ENCODE measurements at regions not wholly inside any gene's neighbourhood (a gene's known extent, or its start where the extent isn't known, plus 50 kb on each side); places are given as distances from the start of the nearest gene placed in this dataset.

DNA sequence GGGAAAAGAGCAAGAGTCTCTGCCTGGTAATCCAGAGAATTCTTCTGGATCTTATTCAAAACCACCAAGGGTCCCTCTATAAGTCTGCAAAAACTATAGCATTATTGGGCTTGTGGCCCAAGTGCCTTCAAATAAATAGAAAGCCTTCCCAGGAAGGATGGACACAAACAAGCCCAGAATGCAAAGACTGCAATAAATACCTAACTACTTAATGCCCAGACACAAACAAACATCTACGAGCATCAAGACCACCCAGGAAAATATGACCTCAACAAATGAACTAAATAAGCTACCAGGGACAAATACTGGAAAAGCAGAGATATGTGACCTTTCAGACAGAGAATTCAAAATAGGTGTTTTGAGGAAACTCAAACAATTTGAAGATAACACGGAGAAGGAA lies 355.8 kb upstream of the GRAMD2B start:
- Mint-ChIP-seq H3K9me3 (peaks cover 16% of the 10 kb centered on the region), H3K36me3 (ENCODE audit: low read depth) (peaks cover 7% of the 10 kb centered on the region), H3K27me3 (ENCODE audit: insufficient read depth) (no peaks in the 10 kb centered on the region), H3K4me1 (no peaks in the 10 kb centered on the region), H3K27ac (no peak overlapping the region), H3K4me3 (no peak overlapping the region)
- WGBS, 2 experiments (ENCODE audit: insufficient coverage in 1 of 2, insufficient read length in 1 of 2): 86 to 100% methylated on average over 1 of the region's 2 CpGs
- TF ChIP-seq CTCF (conservative IDR thresholded peaks at IDR 0.05): no peak
- no peak overlapping the region for H3K4me3 ChIP-seq (ENCODE audit: low read length)
- peaks cover 18% of the 10 kb centered on the region for H3K9me3 ChIP-seq (ENCODE audit: control insufficient read depth, low read length)
- no peaks in the 10 kb centered on the region for H3K4me1 ChIP-seq (ENCODE audit: control insufficient read depth, insufficient read depth, low read length)
- H3K27me3 ChIP-seq (ENCODE audit: control insufficient read depth, insufficient read depth, low read length, poor library complexity, severe bottlenecking): no peaks in the 10 kb centered on the region
- no peaks in the 10 kb centered on the region for H3K36me3 ChIP-seq (ENCODE audit: control insufficient read depth, insufficient read depth, low read length)
- DNase-seq: no peak
- no peak overlapping the region for H3K9ac ChIP-seq (ENCODE audit: extremely low read depth, low read length, poor library complexity, severe bottlenecking)
- no peak overlapping the region for H3K27ac ChIP-seq (ENCODE audit: low read depth, low read length)

DNA sequence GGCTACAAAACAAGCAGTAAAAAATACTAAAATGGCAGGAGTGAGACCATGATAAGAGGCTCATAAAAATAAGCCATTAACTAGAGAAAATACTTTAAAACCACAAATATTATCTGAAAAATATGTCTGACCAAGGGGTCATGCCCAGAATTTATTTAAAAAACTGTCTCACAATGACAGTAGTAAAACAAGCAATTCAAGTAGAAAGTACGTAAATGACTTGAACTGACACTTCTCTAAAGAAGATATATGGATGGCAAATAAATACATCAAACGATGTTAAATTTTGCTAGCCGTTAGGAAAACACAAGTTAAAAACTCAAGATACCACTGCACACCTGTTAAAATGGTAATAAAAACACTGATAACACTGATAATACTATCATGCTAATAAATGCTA lies 353.9 kb upstream of the GRAMD2B start:
- H3K9me3 Mint-ChIP-seq: peaks cover 33% of the 10 kb centered on the region
- Histone ChIP-seq H3K9me3 (ENCODE audit: control insufficient read depth, low read length) (peaks cover 32% of the 10 kb centered on the region), H3K4me1 (ENCODE audit: control insufficient read depth, insufficient read depth, low read length) (no peaks in the 10 kb centered on the region), H3K27me3 (ENCODE audit: control insufficient read depth, insufficient read depth, low read length, poor library complexity, severe bottlenecking) (no peaks in the 10 kb centered on the region), H3K4me3 (ENCODE audit: low read length) (no peak overlapping the region), H3K36me3 (ENCODE audit: control insufficient read depth, insufficient read depth, low read length) (no peaks in the 10 kb centered on the region), H3K9ac (ENCODE audit: extremely low read depth, low read length, poor library complexity, severe bottlenecking) (no peak overlapping the region), H3K27ac (ENCODE audit: low read depth, low read length) (no peak overlapping the region)
- 97% methylated on average over 3 of the region's 3 CpGs; no CpG with 5 or more reads in 1 of the 2 experiments for WGBS, 2 experiments (ENCODE audit: insufficient coverage in 1 of 2, insufficient read length in 1 of 2)
- no peak for DNase-seq
- H3K4me3 Mint-ChIP-seq: no peak overlapping the region
- no peak overlapping the region for H3K27ac Mint-ChIP-seq
- no peak for TF ChIP-seq CTCF (conservative IDR thresholded peaks at IDR 0.05)
- H3K4me1 Mint-ChIP-seq: no peaks in the 10 kb centered on the region
- peaks cover 12% of the 10 kb centered on the region for H3K36me3 Mint-ChIP-seq (ENCODE audit: low read depth)
- H3K27me3 Mint-ChIP-seq (ENCODE audit: insufficient read depth): no peaks in the 10 kb centered on the region

GRCh38 chr5:126070481-126070880 lies 352.7 kb upstream of the GRAMD2B start:
- H3K4me3 Mint-ChIP-seq: no peak overlapping the region
- H3K4me1 Mint-ChIP-seq: no peaks in the 10 kb centered on the region
- no peaks in the 10 kb centered on the region for H3K27me3 Mint-ChIP-seq (ENCODE audit: insufficient read depth)
- Histone ChIP-seq H3K4me3 (ENCODE audit: low read length) (no peak overlapping the region), H3K4me1 (ENCODE audit: control insufficient read depth, insufficient read depth, low read length) (no peaks in the 10 kb centered on the region), H3K9me3 (ENCODE audit: control insufficient read depth, low read length) (peaks cover 38% of the 10 kb centered on the region), H3K27me3 (ENCODE audit: control insufficient read depth, insufficient read depth, low read length, poor library complexity, severe bottlenecking) (no peaks in the 10 kb centered on the region), H3K9ac (ENCODE audit: extremely low read depth, low read length, poor library complexity, severe bottlenecking) (no peak overlapping the region), H3K36me3 (ENCODE audit: control insufficient read depth, insufficient read depth, low read length) (no peaks in the 10 kb centered on the region), H3K27ac (ENCODE audit: low read depth, low read length) (no peak overlapping the region)
- TF ChIP-seq CTCF (conservative IDR thresholded peaks at IDR 0.05): no peak
- no peak overlapping the region for H3K27ac Mint-ChIP-seq
- peaks cover 37% of the 10 kb centered on the region for H3K9me3 Mint-ChIP-seq
- peaks cover 12% of the 10 kb centered on the region for H3K36me3 Mint-ChIP-seq (ENCODE audit: low read depth)
- no peak for DNase-seq
- WGBS, 2 experiments (ENCODE audit: insufficient coverage in 1 of 2, insufficient read length in 1 of 2): 86% methylated on average over 2 of the region's 2 CpGs; no CpG with 5 or more reads in 1 of the 2 experiments
